ENCODE measurements at regions not wholly inside any gene's neighbourhood (a gene's known extent, or its start where the extent isn't known, plus 50 kb on each side); places are given as distances from the start of the nearest gene placed in this dataset.

GRCh38 chr3:177710506-177710905 lies 513.2 kb upstream of the TBL1XR1 start (continued):
- TF ChIP-seq PHF8 (conservative IDR thresholded peaks at IDR 0.05; ENCODE audit: low read depth, low read length) (no peak), NRF1 (IDR thresholded peaks at IDR 0.05; ENCODE audit: low read depth, low read length) (no peak), JUN (IDR thresholded peaks at IDR 0.05; ENCODE audit: low read depth, low read length) (no peak), NANOG (IDR thresholded peaks at IDR 0.05; ENCODE audit: insufficient read depth, low read depth, low read length, poor library complexity, severe bottlenecking) (no peak), TAF1 (IDR thresholded peaks at IDR 0.05; ENCODE audit: low read depth, low read length) (no peak)
